ENCODE measurements at regions not wholly inside any gene's neighbourhood (a gene's known extent, or its start where the extent isn't known, plus 50 kb on each side); places are given as distances from the start of the nearest gene placed in this dataset.

DNA sequence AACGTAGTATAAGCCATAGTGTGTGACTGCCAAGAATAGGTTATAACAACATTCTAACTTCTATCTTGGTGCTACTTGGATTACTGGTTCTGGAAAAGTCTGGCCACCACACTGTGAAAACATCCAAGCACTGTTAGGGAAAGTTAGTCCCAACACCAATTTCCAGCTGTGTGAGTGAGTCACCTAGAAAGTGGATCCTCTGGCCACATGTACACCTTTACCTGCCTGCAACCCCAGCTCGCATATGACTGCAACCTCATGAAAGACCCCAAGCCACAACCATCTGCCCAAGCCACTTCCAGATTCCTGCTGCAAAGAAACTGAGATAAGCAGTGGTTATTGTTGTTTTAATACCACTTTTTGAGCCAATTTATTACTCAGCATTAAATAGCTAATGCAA is 404.5 kb downstream of the KCTD12 start:
- TF ChIP-seq, protein P1, sequence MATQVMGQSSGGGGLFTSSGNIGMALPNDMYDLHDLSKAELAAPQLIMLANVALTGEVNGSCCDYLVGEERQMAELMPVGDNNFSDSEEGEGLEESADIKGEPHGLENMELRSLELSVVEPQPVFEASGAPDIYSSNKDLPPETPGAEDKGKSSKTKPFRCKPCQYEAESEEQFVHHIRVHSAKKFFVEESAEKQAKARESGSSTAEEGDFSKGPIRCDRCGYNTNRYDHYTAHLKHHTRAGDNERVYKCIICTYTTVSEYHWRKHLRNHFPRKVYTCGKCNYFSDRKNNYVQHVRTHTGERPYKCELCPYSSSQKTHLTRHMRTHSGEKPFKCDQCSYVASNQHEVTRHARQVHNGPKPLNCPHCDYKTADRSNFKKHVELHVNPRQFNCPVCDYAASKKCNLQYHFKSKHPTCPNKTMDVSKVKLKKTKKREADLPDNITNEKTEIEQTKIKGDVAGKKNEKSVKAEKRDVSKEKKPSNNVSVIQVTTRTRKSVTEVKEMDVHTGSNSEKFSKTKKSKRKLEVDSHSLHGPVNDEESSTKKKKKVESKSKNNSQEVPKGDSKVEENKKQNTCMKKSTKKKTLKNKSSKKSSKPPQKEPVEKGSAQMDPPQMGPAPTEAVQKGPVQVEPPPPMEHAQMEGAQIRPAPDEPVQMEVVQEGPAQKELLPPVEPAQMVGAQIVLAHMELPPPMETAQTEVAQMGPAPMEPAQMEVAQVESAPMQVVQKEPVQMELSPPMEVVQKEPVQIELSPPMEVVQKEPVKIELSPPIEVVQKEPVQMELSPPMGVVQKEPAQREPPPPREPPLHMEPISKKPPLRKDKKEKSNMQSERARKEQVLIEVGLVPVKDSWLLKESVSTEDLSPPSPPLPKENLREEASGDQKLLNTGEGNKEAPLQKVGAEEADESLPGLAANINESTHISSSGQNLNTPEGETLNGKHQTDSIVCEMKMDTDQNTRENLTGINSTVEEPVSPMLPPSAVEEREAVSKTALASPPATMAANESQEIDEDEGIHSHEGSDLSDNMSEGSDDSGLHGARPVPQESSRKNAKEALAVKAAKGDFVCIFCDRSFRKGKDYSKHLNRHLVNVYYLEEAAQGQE (IDR thresholded peaks at IDR 0.05; ENCODE audit: insufficient replicate concordance, low read depth), result no peak
- TF ChIP-seq, protein P2, sequence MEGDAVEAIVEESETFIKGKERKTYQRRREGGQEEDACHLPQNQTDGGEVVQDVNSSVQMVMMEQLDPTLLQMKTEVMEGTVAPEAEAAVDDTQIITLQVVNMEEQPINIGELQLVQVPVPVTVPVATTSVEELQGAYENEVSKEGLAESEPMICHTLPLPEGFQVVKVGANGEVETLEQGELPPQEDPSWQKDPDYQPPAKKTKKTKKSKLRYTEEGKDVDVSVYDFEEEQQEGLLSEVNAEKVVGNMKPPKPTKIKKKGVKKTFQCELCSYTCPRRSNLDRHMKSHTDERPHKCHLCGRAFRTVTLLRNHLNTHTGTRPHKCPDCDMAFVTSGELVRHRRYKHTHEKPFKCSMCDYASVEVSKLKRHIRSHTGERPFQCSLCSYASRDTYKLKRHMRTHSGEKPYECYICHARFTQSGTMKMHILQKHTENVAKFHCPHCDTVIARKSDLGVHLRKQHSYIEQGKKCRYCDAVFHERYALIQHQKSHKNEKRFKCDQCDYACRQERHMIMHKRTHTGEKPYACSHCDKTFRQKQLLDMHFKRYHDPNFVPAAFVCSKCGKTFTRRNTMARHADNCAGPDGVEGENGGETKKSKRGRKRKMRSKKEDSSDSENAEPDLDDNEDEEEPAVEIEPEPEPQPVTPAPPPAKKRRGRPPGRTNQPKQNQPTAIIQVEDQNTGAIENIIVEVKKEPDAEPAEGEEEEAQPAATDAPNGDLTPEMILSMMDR (IDR thresholded peaks at IDR 0.05; ENCODE audit: insufficient read depth, low read length), result no peak
- TF ChIP-seq POLR2AphosphoS5 (IDR thresholded peaks at IDR 0.05; ENCODE audit: low read depth), result no peak
- no peak for TF ChIP-seq SPI1 (IDR thresholded peaks at IDR 0.05; ENCODE audit: borderline replicate concordance, low read depth)
- no peak for TF ChIP-seq GABPA (IDR thresholded peaks at IDR 0.05; ENCODE audit: low read depth)
